Endometrium (tissue), 2 donors: ENCODE measurements at regions not wholly inside any gene's neighbourhood (a gene's known extent, or its start where the extent isn't known, plus 50 kb on each side); places are given as distances from the start of the nearest gene placed in this dataset.
"Not testable (repeated sequence)": the region's sequence is repeated elsewhere in the genome, so short reads cannot be mapped to it uniquely, and the experiment has no call there.

Source experiments
- FAIRE-seq: peaks from 2 replicates; lab custom pipeline; 2012; peaks lifted over from hg19 to GRCh38; lab: Jason Lieb, UNC
- donor health status: control.
- donor health status: control.

GRCh38 chrX:78603908-78604307 lies 55.2 kb downstream of the RTL3 start:
- FAIRE-seq, result no peak

GRCh38 chrX:78595901-78596502 lies 63.1 kb downstream of the RTL3 start:
- FAIRE-seq, result no peak

- no peak for FAIRE-seq
Measured at GRCh38 chrX:78593701-78594100, 65.4 kb downstream of the RTL3 start.

GRCh38 chrX:78592030-78592429 lies 67.1 kb downstream of the RTL3 start:
- FAIRE-seq, result no peak

- FAIRE-seq, result no peak
Measured at GRCh38 chrX:78574306-78574705, 84.8 kb downstream of the RTL3 start.

GRCh38 chrX:78573630-78574029 lies 85.5 kb downstream of the RTL3 start:
- no peak for FAIRE-seq

GRCh38 chrX:78571849-78572248 lies 87.3 kb downstream of the RTL3 start:
- no peak for FAIRE-seq

- FAIRE-seq, result no peak
Measured at GRCh38 chrX:78555401-78555980, 103.6 kb downstream of the RTL3 start.

- not testable (repeated sequence) for FAIRE-seq
Measured at GRCh38 chrX:78552628-78553027, 106.5 kb downstream of the RTL3 start.

- FAIRE-seq, result no peak
Measured at GRCh38 chrX:78548012-78548411, 111.1 kb downstream of the RTL3 start.

- FAIRE-seq, result no peak
Measured at GRCh38 chrX:78545233-78545632, 113.9 kb downstream of the RTL3 start.

GRCh38 chrX:78543281-78543680 lies 115.8 kb downstream of the RTL3 start:
- FAIRE-seq, result no peak

- FAIRE-seq, result no peak
Measured at GRCh38 chrX:78540171-78540570, 119.0 kb downstream of the RTL3 start.

- no peak for FAIRE-seq
Measured at GRCh38 chrX:78534221-78534620, 124.9 kb downstream of the RTL3 start.

- no peak for FAIRE-seq
Measured at GRCh38 chrX:78532363-78532762, 126.8 kb downstream of the RTL3 start.

- no peak for FAIRE-seq
Measured at GRCh38 chrX:78527818-78528217, 131.3 kb downstream of the RTL3 start.

GRCh38 chrX:78527263-78527662 lies 131.9 kb downstream of the RTL3 start:
- FAIRE-seq, result no peak

- no peak for FAIRE-seq
Measured at GRCh38 chrX:78522601-78523000, 136.5 kb downstream of the RTL3 start.

GRCh38 chrX:78517124-78517523 lies 142.0 kb downstream of the RTL3 start:
- FAIRE-seq, result no peak

GRCh38 chrX:78514852-78515251 lies 144.3 kb downstream of the RTL3 start:
- FAIRE-seq, result no peak

GRCh38 chrX:78513971-78514738 lies 145.0 kb downstream of the RTL3 start:
- no peak for FAIRE-seq

- no peak for FAIRE-seq
Measured at GRCh38 chrX:78506248-78506647, 152.9 kb downstream of the RTL3 start.

GRCh38 chrX:78496483-78496882 lies 162.6 kb downstream of the RTL3 start:
- no peak for FAIRE-seq

GRCh38 chrX:78493180-78493579 lies 165.8 kb upstream of the CYSLTR1 start:
- no peak for FAIRE-seq
